GM23338 (cell line): ENCODE measurements at regions not wholly inside any gene's neighbourhood (a gene's known extent, or its start where the extent isn't known, plus 50 kb on each side); places are given as distances from the start of the nearest gene placed in this dataset.

ENCODE experiments used
- EZH2 ChIP-seq: fragments of 200-600 bp; sonication (generic); IDR thresholded peaks from one replicate; pipeline ENCODE4 v1.8.0; 2017; ENCODE audit warnings: antibody characterized with exemption, mild to moderate bottlenecking, low read depth; ENCODE audit not compliant: unreplicated experiment
- TF ChIP-seq, protein P1 (sequence below): fragments of 250-450 bp; sonication (Bioruptor Pico); IDR thresholded peaks from 2 replicates; pipeline ENCODE4 v1.5.0; 2020; ENCODE audit warnings: mild to moderate bottlenecking, moderate library complexity
- TF ChIP-seq, protein P2 (sequence below), 2 experiments: fragments of 200-600 bp in 1 of 2; sonication (generic) in 1 of 2; conservative IDR thresholded peaks; 2 replicates each; pipeline versions ENCODE4 v1.5.1 to v1.6.1; 2016 to 2017; ENCODE audit warnings: antibody characterized with exemption in 2 of 2, low read depth in 2 of 2, mild to moderate bottlenecking in 2 of 2, moderate library complexity in 1 of 2

DNA sequence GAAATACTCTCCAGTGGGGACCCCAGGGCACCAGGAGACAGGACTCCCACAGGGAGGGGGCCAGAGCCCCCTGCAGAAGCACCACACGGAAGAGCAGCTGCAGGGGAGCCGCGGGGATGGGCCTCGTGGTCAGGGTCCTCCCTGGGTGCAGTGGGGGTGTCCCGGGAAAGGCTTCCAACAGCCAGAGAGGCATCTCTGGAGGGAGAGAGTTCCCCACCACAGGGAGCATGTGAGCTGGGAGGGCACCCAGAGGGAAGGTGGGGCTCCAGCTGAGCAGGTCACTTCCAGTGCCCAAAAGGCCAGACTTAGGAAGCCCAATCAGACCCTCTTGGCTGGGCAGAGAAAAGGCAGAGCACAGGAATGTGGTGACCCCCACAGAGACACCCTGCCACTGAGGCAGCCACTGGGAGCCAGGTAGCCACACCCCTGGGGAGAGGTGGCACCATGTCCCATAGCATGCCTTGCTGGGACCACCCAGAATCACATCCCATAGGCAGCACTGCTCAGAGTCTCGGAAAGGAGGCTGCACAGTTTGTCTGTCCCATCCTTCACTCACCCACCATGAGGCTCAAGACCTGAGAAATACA, 49.9 kb upstream of the LMO1 start (continued):
- TF ChIP-seq, protein P1, sequence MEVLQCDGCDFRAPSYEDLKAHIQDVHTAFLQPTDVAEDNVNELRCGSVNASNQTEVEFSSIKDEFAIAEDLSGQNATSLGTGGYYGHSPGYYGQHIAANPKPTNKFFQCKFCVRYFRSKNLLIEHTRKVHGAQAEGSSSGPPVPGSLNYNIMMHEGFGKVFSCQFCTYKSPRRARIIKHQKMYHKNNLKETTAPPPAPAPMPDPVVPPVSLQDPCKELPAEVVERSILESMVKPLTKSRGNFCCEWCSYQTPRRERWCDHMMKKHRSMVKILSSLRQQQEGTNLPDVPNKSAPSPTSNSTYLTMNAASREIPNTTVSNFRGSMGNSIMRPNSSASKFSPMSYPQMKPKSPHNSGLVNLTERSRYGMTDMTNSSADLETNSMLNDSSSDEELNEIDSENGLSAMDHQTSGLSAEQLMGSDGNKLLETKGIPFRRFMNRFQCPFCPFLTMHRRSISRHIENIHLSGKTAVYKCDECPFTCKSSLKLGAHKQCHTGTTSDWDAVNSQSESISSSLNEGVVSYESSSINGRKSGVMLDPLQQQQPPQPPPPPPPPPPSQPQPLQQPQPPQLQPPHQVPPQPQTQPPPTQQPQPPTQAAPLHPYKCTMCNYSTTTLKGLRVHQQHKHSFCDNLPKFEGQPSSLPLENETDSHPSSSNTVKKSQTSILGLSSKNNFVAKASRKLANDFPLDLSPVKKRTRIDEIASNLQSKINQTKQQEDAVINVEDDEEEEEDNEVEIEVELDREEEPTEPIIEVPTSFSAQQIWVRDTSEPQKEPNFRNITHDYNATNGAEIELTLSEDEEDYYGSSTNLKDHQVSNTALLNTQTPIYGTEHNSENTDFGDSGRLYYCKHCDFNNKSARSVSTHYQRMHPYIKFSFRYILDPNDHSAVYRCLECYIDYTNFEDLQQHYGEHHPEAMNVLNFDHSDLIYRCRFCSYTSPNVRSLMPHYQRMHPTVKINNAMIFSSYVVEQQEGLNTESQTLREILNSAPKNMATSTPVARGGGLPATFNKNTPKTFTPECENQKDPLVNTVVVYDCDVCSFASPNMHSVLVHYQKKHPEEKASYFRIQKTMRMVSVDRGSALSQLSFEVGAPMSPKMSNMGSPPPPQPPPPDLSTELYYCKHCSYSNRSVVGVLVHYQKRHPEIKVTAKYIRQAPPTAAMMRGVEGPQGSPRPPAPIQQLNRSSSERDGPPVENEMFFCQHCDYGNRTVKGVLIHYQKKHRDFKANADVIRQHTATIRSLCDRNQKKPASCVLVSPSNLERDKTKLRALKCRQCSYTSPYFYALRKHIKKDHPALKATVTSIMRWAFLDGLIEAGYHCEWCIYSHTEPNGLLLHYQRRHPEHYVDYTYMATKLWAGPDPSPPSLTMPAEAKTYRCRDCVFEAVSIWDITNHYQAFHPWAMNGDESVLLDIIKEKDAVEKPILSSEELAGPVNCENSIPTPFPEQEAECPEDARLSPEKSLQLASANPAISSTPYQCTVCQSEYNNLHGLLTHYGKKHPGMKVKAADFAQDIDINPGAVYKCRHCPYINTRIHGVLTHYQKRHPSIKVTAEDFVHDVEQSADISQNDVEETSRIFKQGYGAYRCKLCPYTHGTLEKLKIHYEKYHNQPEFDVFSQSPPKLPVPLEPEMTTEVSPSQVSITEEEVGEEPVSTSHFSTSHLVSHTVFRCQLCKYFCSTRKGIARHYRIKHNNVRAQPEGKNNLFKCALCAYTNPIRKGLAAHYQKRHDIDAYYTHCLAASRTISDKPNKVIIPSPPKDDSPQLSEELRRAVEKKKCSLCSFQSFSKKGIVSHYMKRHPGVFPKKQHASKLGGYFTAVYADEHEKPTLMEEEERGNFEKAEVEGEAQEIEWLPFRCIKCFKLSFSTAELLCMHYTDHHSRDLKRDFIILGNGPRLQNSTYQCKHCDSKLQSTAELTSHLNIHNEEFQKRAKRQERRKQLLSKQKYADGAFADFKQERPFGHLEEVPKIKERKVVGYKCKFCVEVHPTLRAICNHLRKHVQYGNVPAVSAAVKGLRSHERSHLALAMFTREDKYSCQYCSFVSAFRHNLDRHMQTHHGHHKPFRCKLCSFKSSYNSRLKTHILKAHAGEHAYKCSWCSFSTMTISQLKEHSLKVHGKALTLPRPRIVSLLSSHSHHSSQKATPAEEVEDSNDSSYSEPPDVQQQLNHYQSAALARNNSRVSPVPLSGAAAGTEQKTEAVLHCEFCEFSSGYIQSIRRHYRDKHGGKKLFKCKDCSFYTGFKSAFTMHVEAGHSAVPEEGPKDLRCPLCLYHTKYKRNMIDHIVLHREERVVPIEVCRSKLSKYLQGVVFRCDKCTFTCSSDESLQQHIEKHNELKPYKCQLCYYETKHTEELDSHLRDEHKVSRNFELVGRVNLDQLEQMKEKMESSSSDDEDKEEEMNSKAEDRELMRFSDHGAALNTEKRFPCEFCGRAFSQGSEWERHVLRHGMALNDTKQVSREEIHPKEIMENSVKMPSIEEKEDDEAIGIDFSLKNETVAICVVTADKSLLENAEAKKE (CRISPR knock-in tag): no peak
- no peak for TF ChIP-seq EZH2
- TF ChIP-seq, protein P2, sequence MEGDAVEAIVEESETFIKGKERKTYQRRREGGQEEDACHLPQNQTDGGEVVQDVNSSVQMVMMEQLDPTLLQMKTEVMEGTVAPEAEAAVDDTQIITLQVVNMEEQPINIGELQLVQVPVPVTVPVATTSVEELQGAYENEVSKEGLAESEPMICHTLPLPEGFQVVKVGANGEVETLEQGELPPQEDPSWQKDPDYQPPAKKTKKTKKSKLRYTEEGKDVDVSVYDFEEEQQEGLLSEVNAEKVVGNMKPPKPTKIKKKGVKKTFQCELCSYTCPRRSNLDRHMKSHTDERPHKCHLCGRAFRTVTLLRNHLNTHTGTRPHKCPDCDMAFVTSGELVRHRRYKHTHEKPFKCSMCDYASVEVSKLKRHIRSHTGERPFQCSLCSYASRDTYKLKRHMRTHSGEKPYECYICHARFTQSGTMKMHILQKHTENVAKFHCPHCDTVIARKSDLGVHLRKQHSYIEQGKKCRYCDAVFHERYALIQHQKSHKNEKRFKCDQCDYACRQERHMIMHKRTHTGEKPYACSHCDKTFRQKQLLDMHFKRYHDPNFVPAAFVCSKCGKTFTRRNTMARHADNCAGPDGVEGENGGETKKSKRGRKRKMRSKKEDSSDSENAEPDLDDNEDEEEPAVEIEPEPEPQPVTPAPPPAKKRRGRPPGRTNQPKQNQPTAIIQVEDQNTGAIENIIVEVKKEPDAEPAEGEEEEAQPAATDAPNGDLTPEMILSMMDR (conservative IDR thresholded peaks at IDR 0.05; ENCODE audit: low read depth in 2 of 2): no peak
